ENCODE measurements at regions not wholly inside any gene's neighbourhood (a gene's known extent, or its start where the extent isn't known, plus 50 kb on each side); places are given as distances from the start of the nearest gene placed in this dataset.

- Histone ChIP-seq H3K9me2 (replicated peaks; ENCODE audit: control insufficient read depth, low read length) (no peaks in the 10 kb centered on the region), H3K27ac (ENCODE audit: low read depth, low read length) (no peak overlapping the region), H3K4me2 (ENCODE audit: low read length) (no peak overlapping the region), H4K20me1 (ENCODE audit: control insufficient read depth, insufficient read depth, low read depth, low read length) (no peaks in the 10 kb centered on the region), H3K79me2 (ENCODE audit: control insufficient read depth, low read length) (no peaks in the 10 kb centered on the region), H3F3A (ENCODE audit: control insufficient read depth, insufficient read depth) (no peaks in the 10 kb centered on the region), H3K36me3 (ENCODE audit: control insufficient read depth, low read length) (no peaks in the 10 kb centered on the region), H3K27me3 (ENCODE audit: control insufficient read depth, low read length) (no peaks in the 10 kb centered on the region), H3K4me1 (ENCODE audit: control insufficient read depth, low read length) (no peaks in the 10 kb centered on the region), H3K4me3 (ENCODE audit: low read length) (no peak overlapping the region), H3K9me3 (ENCODE audit: control insufficient read depth, insufficient read depth, low read length) (no peaks in the 10 kb centered on the region)
- TF ChIP-seq CTCF (IDR thresholded peaks at IDR 0.05; ENCODE audit: low read depth, low read length, poor library complexity, severe bottlenecking) (no peak), EZH2phosphoT487 (IDR thresholded peaks at IDR 0.05; ENCODE audit: borderline replicate concordance, low read length) (no peak)
Measured at GRCh38 chr3:178306432-178307115, 229.7 kb upstream of the KCNMB2 start.

GRCh38 chr3:178308771-178309170 is 227.5 kb upstream of the KCNMB2 start:
- Histone ChIP-seq H3K4me3 (ENCODE audit: low read length) (no peak overlapping the region), H3K9me3 (ENCODE audit: control insufficient read depth, insufficient read depth, low read length) (no peaks in the 10 kb centered on the region), H3K4me1 (ENCODE audit: control insufficient read depth, low read length) (no peaks in the 10 kb centered on the region), H3K27me3 (ENCODE audit: control insufficient read depth, low read length) (no peaks in the 10 kb centered on the region), H4K20me1 (ENCODE audit: control insufficient read depth, insufficient read depth, low read depth, low read length) (no peaks in the 10 kb centered on the region), H3K36me3 (ENCODE audit: control insufficient read depth, low read length) (no peaks in the 10 kb centered on the region), H3F3A (ENCODE audit: control insufficient read depth, insufficient read depth) (no peaks in the 10 kb centered on the region), H3K27ac (ENCODE audit: low read depth, low read length) (no peak overlapping the region), H3K4me2 (ENCODE audit: low read length) (no peak overlapping the region), H3K79me2 (ENCODE audit: control insufficient read depth, low read length) (no peaks in the 10 kb centered on the region), H3K9me2 (replicated peaks; ENCODE audit: control insufficient read depth, low read length) (no peaks in the 10 kb centered on the region)
- TF ChIP-seq CTCF (IDR thresholded peaks at IDR 0.05; ENCODE audit: low read depth, low read length, poor library complexity, severe bottlenecking) (no peak), EZH2phosphoT487 (IDR thresholded peaks at IDR 0.05; ENCODE audit: borderline replicate concordance, low read length) (no peak)

GRCh38 chr3:178310949-178311348 is 225.3 kb upstream of the KCNMB2 start:
- no peaks in the 10 kb centered on the region for H3K79me2 ChIP-seq (ENCODE audit: control insufficient read depth, low read length)
- no peak for TF ChIP-seq EZH2phosphoT487 (IDR thresholded peaks at IDR 0.05; ENCODE audit: borderline replicate concordance, low read length)
- no peak for TF ChIP-seq CTCF (IDR thresholded peaks at IDR 0.05; ENCODE audit: low read depth, low read length, poor library complexity, severe bottlenecking)
- H3K4me1 ChIP-seq (ENCODE audit: control insufficient read depth, low read length) = no peaks in the 10 kb centered on the region
- H3K4me2 ChIP-seq (ENCODE audit: low read length) = no peak overlapping the region
- no peak overlapping the region for H3K4me3 ChIP-seq (ENCODE audit: low read length)
- H3K27me3 ChIP-seq (ENCODE audit: control insufficient read depth, low read length) = no peaks in the 10 kb centered on the region
- no peaks in the 10 kb centered on the region for H3K9me2 ChIP-seq (replicated peaks; ENCODE audit: control insufficient read depth, low read length)
- H3F3A ChIP-seq (ENCODE audit: control insufficient read depth, insufficient read depth) = no peaks in the 10 kb centered on the region
- no peak overlapping the region for H3K27ac ChIP-seq (ENCODE audit: low read depth, low read length)
- H4K20me1 ChIP-seq (ENCODE audit: control insufficient read depth, insufficient read depth, low read depth, low read length) = no peaks in the 10 kb centered on the region
- no peaks in the 10 kb centered on the region for H3K36me3 ChIP-seq (ENCODE audit: control insufficient read depth, low read length)
- no peaks in the 10 kb centered on the region for H3K9me3 ChIP-seq (ENCODE audit: control insufficient read depth, insufficient read depth, low read length)
